ENCODE measurements at regions not wholly inside any gene's neighbourhood (a gene's known extent, or its start where the extent isn't known, plus 50 kb on each side); places are given as distances from the start of the nearest gene placed in this dataset.

GRCh38 chr13:55534306-55534705 lies 1606.4 kb upstream of the PRR20A start:
- TF ChIP-seq ELF4 (IDR thresholded peaks at IDR 0.05): no peak
- POLR2A ChIA-PET: no interaction called here
- CTCF ChIA-PET: no interaction called here
- DNase-seq (ENCODE audit: extremely low spot score): no peak

- POLR2A ChIA-PET: no interaction called here
- DNase-seq (ENCODE audit: extremely low spot score): no peak
- CTCF ChIA-PET: no interaction called here
- no peak for TF ChIP-seq LEF1 (IDR thresholded peaks at IDR 0.05; ENCODE audit: borderline replicate concordance)
- TF ChIP-seq TARDBP (IDR thresholded peaks at IDR 0.05): no peak
- no peak for TF ChIP-seq FOXA1 (IDR thresholded peaks at IDR 0.05)
- no peak for TF ChIP-seq FOXM1 (IDR thresholded peaks at IDR 0.05; ENCODE audit: borderline replicate concordance)
- TF ChIP-seq L3MBTL2 (conservative IDR thresholded peaks at IDR 0.05): no peak
- no peak for TF ChIP-seq SUZ12 (IDR thresholded peaks at IDR 0.05)
- no peak for TF ChIP-seq HDGF (IDR thresholded peaks at IDR 0.05; ENCODE audit: borderline replicate concordance)
- TF ChIP-seq PKNOX1 (IDR thresholded peaks at IDR 0.05): no peak
- TF ChIP-seq ELF4 (IDR thresholded peaks at IDR 0.05): no peak
- no peak for TF ChIP-seq FOXK2 (IDR thresholded peaks at IDR 0.05)
- no peak for TF ChIP-seq SP1 (IDR thresholded peaks at IDR 0.05)
- TF ChIP-seq ARNT (IDR thresholded peaks at IDR 0.05): no peak
- TF ChIP-seq NFRKB (IDR thresholded peaks at IDR 0.05): no peak
- no peak for TF ChIP-seq CTBP1 (IDR thresholded peaks at IDR 0.05; ENCODE audit: borderline replicate concordance)
- no peak for TF ChIP-seq BHLHE40 (IDR thresholded peaks at IDR 0.05; ENCODE audit: borderline replicate concordance)
- TF ChIP-seq ZNF384 (IDR thresholded peaks at IDR 0.05): no peak
These were observed 1602.3 kb upstream of the PRR20A start for GRCh38 chr13:55538424-55538823.

GRCh38 chr13:55543053-55543452 lies 1597.7 kb upstream of the PRR20A start:
- CTCF ChIA-PET: no interaction called here
- TF ChIP-seq LEF1 (IDR thresholded peaks at IDR 0.05; ENCODE audit: borderline replicate concordance): no peak
- no peak for TF ChIP-seq SUZ12 (IDR thresholded peaks at IDR 0.05)
- TF ChIP-seq FOXA1 (IDR thresholded peaks at IDR 0.05): no peak
- no peak for TF ChIP-seq BHLHE40 (IDR thresholded peaks at IDR 0.05; ENCODE audit: borderline replicate concordance)
- TF ChIP-seq FOXK2 (IDR thresholded peaks at IDR 0.05): no peak
- no peak for TF ChIP-seq NFRKB (IDR thresholded peaks at IDR 0.05)
- TF ChIP-seq L3MBTL2 (conservative IDR thresholded peaks at IDR 0.05): no peak
- TF ChIP-seq HDGF (IDR thresholded peaks at IDR 0.05; ENCODE audit: borderline replicate concordance): no peak
- no peak for TF ChIP-seq ELF4 (IDR thresholded peaks at IDR 0.05)
- no peak for TF ChIP-seq ZNF384 (IDR thresholded peaks at IDR 0.05)
- TF ChIP-seq SP1 (IDR thresholded peaks at IDR 0.05): no peak
- no peak for TF ChIP-seq PKNOX1 (IDR thresholded peaks at IDR 0.05)
- TF ChIP-seq CTBP1 (IDR thresholded peaks at IDR 0.05; ENCODE audit: borderline replicate concordance): no peak
- no peak for TF ChIP-seq ARNT (IDR thresholded peaks at IDR 0.05)
- no peak for TF ChIP-seq TARDBP (IDR thresholded peaks at IDR 0.05)
- TF ChIP-seq FOXM1 (IDR thresholded peaks at IDR 0.05; ENCODE audit: borderline replicate concordance): no peak
- POLR2A ChIA-PET: no interaction called here
- no peak for DNase-seq (ENCODE audit: extremely low spot score)

GRCh38 chr13:55550624-55551023 lies 1590.1 kb upstream of the PRR20A start:
- ChIA-PET POLR2A (no interaction called here), CTCF (interaction anchor here (0.6 kb wide), 1 partner anchor 12 kb away, joined by 3 read pairs; no protein-coding TSS in a partner anchor)
- no peak for TF ChIP-seq HDGF (IDR thresholded peaks at IDR 0.05; ENCODE audit: borderline replicate concordance)
- no peak for TF ChIP-seq FOXK2 (IDR thresholded peaks at IDR 0.05)
- TF ChIP-seq FOXA1 (IDR thresholded peaks at IDR 0.05): no peak
- no peak for TF ChIP-seq SUZ12 (IDR thresholded peaks at IDR 0.05)
- TF ChIP-seq CTBP1 (IDR thresholded peaks at IDR 0.05; ENCODE audit: borderline replicate concordance): no peak
- TF ChIP-seq LEF1 (IDR thresholded peaks at IDR 0.05; ENCODE audit: borderline replicate concordance): no peak
- TF ChIP-seq NFRKB (IDR thresholded peaks at IDR 0.05): no peak
- TF ChIP-seq L3MBTL2 (conservative IDR thresholded peaks at IDR 0.05): no peak
- TF ChIP-seq FOXM1 (IDR thresholded peaks at IDR 0.05; ENCODE audit: borderline replicate concordance): no peak
- TF ChIP-seq TARDBP (IDR thresholded peaks at IDR 0.05): no peak
- no peak for TF ChIP-seq ELF4 (IDR thresholded peaks at IDR 0.05)
- no peak for TF ChIP-seq PKNOX1 (IDR thresholded peaks at IDR 0.05)
- TF ChIP-seq SP1 (IDR thresholded peaks at IDR 0.05): no peak
- TF ChIP-seq ARNT (IDR thresholded peaks at IDR 0.05): no peak
- TF ChIP-seq BHLHE40 (IDR thresholded peaks at IDR 0.05; ENCODE audit: borderline replicate concordance): no peak
- no peak for TF ChIP-seq ZNF384 (IDR thresholded peaks at IDR 0.05)
- DNase-seq (ENCODE audit: extremely low spot score): no peak

DNA sequence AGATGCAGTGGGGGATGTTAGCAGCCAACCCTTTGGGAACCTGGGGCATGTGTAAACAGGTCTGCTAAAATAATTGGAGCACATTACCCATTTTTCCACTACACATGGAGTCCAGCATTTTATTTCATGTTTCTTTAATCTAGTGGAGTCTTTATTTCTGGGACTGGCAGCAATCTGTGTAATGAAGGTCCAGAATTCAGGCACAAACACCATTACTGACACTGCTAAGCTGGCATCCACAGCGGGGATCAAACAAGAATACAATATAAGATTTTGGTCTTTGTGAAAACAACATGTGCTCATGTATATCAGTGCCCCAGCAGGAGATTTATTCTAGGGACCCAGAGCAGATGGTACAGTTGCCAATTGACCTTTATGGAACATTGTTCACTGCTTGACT lies 1587.0 kb upstream of the PRR20A start:
- CTCF ChIA-PET: no interaction called here
- POLR2A ChIA-PET: no interaction called here
- no peak for DNase-seq (ENCODE audit: extremely low spot score)
- TF ChIP-seq SUZ12 (IDR thresholded peaks at IDR 0.05): no peak
- no peak for TF ChIP-seq L3MBTL2 (conservative IDR thresholded peaks at IDR 0.05)
- TF ChIP-seq HDGF (IDR thresholded peaks at IDR 0.05; ENCODE audit: borderline replicate concordance): no peak

GRCh38 chr13:55554741-55555140 lies 1586.0 kb upstream of the PRR20A start:
- TF ChIP-seq CTBP1 (IDR thresholded peaks at IDR 0.05; ENCODE audit: borderline replicate concordance): no peak
- no peak for TF ChIP-seq ARNT (IDR thresholded peaks at IDR 0.05)
- no peak for TF ChIP-seq SP1 (IDR thresholded peaks at IDR 0.05)
- no peak for TF ChIP-seq FOXA1 (IDR thresholded peaks at IDR 0.05)
- no peak for TF ChIP-seq ZNF384 (IDR thresholded peaks at IDR 0.05)
- no peak for TF ChIP-seq FOXM1 (IDR thresholded peaks at IDR 0.05; ENCODE audit: borderline replicate concordance)
- TF ChIP-seq L3MBTL2 (conservative IDR thresholded peaks at IDR 0.05): no peak
- TF ChIP-seq FOXK2 (IDR thresholded peaks at IDR 0.05): no peak
- TF ChIP-seq PKNOX1 (IDR thresholded peaks at IDR 0.05): no peak
- no peak for TF ChIP-seq SUZ12 (IDR thresholded peaks at IDR 0.05)
- no peak for TF ChIP-seq BHLHE40 (IDR thresholded peaks at IDR 0.05; ENCODE audit: borderline replicate concordance)
- TF ChIP-seq ELF4 (IDR thresholded peaks at IDR 0.05): no peak
- ChIA-PET CTCF (no interaction called here), POLR2A (no interaction called here)
- no peak for DNase-seq (ENCODE audit: extremely low spot score)
